SK-N-SH (cell line): ENCODE measurements at regions not wholly inside any gene's neighbourhood (a gene's known extent, or its start where the extent isn't known, plus 50 kb on each side); places are given as distances from the start of the nearest gene placed in this dataset.

Experiments
- CTCF ChIA-PET: fragments of 300-600, 350-600 bp; formaldehyde crosslinking; extraction: SDS; loops from one replicate; lab custom pipeline; 2021; lab: Yijun Ruan, JAX
- POLR2A ChIA-PET: fragments of 350-600 bp; sonication (Branson Sonifier 250); formaldehyde crosslinking; extraction: SDS; loops from one replicate; lab custom pipeline; 2020; ENCODE audit warnings: antibody characterized with exemption, inconsistent platforms; lab: Yijun Ruan, JAX
- DNase-seq: peaks from one replicate; pipeline ENCODE4 v3.0.0; 2012
- H2AFZ ChIP-seq: fragments of 200-600 bp; sonication (generic); 2 replicates; pipeline ENCODE4 v1.8.1; 2016; ENCODE audit warnings: antibody characterized with exemption, mild to moderate bottlenecking, low read depth
- H3F3A ChIP-seq: fragments of 200-600 bp; sonication (generic); replicated peaks from 2 replicates; pipeline ENCODE3; 2016; ENCODE audit warnings: antibody characterized with exemption, mild to moderate bottlenecking; ENCODE audit not compliant: insufficient read depth
- H3K27ac ChIP-seq, 2 experiments: fragments of 200-500 bp in 1 of 2; fragments of 200-600 bp in 1 of 2; sonication (Bioruptor generic) in 1 of 2; sonication (generic), shearing (Covaris generic) in 1 of 2; 2 replicates each; pipeline versions ENCODE4 v1.5.1 to v1.6.1; 2014 to 2016; ENCODE audit warnings: low read depth in 2 of 2, inconsistent platforms in 1 of 2, low read length in 1 of 2, mild to moderate bottlenecking in 1 of 2, mixed read lengths in 1 of 2
- H3K27me3 ChIP-seq: fragments of 200-600 bp; sonication (generic), shearing (Covaris generic); 2 replicates; pipeline ENCODE4 v1.6.1; 2016; ENCODE audit warnings: mixed run types; ENCODE audit not compliant: insufficient read depth
- H3K36me3 ChIP-seq, 2 experiments: fragments of 200-500 bp in 1 of 2; fragments of 200-600 bp in 1 of 2; sonication (Bioruptor generic) in 1 of 2; sonication (generic) in 1 of 2; replicated peaks in 1 of 2; 2 replicates each; pipeline versions ENCODE3 to v1.5.1; 2014 to 2016; ENCODE audit warnings: low read length in 1 of 2, mild to moderate bottlenecking in 1 of 2; ENCODE audit not compliant: insufficient read depth in 2 of 2, control insufficient read depth in 1 of 2
- H3K4me1 ChIP-seq, 2 experiments: fragments of 200-500 bp in 1 of 2; fragments of 200-600 bp in 1 of 2; sonication (Bioruptor generic) in 1 of 2; sonication (generic), shearing (Covaris generic) in 1 of 2; 2 replicates each; pipeline versions ENCODE4 v1.5.1 to v1.6.1; 2014 to 2016; ENCODE audit warnings: low read depth in 1 of 2, low read length in 1 of 2, mixed run types in 1 of 2; ENCODE audit not compliant: insufficient read depth in 2 of 2, control insufficient read depth in 1 of 2
- H3K4me2 ChIP-seq: fragments of 200-600 bp; sonication (generic), shearing (Covaris generic); 2 replicates; pipeline ENCODE4 v1.6.1; 2017; ENCODE audit warnings: mixed run types
- H3K4me3 ChIP-seq, 2 experiments: fragments of 200-500 bp in 1 of 2; fragments of 200-600 bp in 1 of 2; sonication (Bioruptor generic) in 1 of 2; sonication (generic), shearing (Covaris generic) in 1 of 2; 2 replicates each; pipeline versions ENCODE4 v1.5.1 to v1.8.1; 2014 to 2016; ENCODE audit warnings: low read depth in 2 of 2, inconsistent platforms in 1 of 2, low read length in 1 of 2, mild to moderate bottlenecking in 1 of 2, mixed read lengths in 1 of 2, moderate library complexity in 1 of 2
- H3K79me2 ChIP-seq: fragments of 200-600 bp; sonication (generic); 2 replicates; pipeline ENCODE4 v1.8.1; 2017; ENCODE audit warnings: mild to moderate bottlenecking; ENCODE audit not compliant: insufficient read depth
- H3K9ac ChIP-seq: fragments of 200-600 bp; sonication (generic); 2 replicates; pipeline ENCODE4 v1.6.1; 2017; ENCODE audit warnings: mixed run types
- H3K9me2 ChIP-seq: fragments of 200-600 bp; sonication (generic); 2 replicates; pipeline ENCODE4 v1.6.1; 2017; ENCODE audit warnings: mixed run types
- H3K9me3 ChIP-seq: fragments of 200-600 bp; sonication (generic); 2 replicates; pipeline ENCODE4 v1.6.1; 2017; ENCODE audit warnings: mixed run types, mild to moderate bottlenecking, moderate library complexity
- H4K20me1 ChIP-seq: fragments of 200-600 bp; sonication (generic); 2 replicates; pipeline ENCODE4 v1.6.1; 2017; ENCODE audit warnings: mild to moderate bottlenecking, mixed run types; ENCODE audit not compliant: insufficient read depth
- ELF1 ChIP-seq: IDR thresholded peaks from 2 replicates; pipeline ENCODE4 v1.4.0; 2012
- FOSL2 ChIP-seq: IDR thresholded peaks from 2 replicates; pipeline ENCODE4 v1.4.0; 2012; ENCODE audit warnings: low read depth, mild to moderate bottlenecking, moderate library complexity, borderline replicate concordance
- GABPA ChIP-seq: IDR thresholded peaks from 2 replicates; pipeline ENCODE4 v1.4.0; 2012; ENCODE audit warnings: low read depth, mild to moderate bottlenecking
- GATA2 ChIP-seq: sonication (generic); formaldehyde crosslinking; IDR thresholded peaks from 2 replicates; pipeline ENCODE4 v1.5.0; 2020; ENCODE audit warnings: mild to moderate bottlenecking, missing genetic modification reagents
- IRF3 ChIP-seq: fragments of 150-350 bp; IDR thresholded peaks from 2 replicates; pipeline ENCODE4 v1.6.1; 2016; ENCODE audit warnings: mild to moderate bottlenecking, low read depth, low read length
- JUND ChIP-seq: IDR thresholded peaks from 2 replicates; pipeline ENCODE4 v1.4.0; 2012
- MXI1 ChIP-seq: IDR thresholded peaks from 2 replicates; pipeline ENCODE4 v1.6.1; 2012; ENCODE audit warnings: mild to moderate bottlenecking, low read depth, low read length, improper control_type of control experiment
- NFIC ChIP-seq: IDR thresholded peaks from 2 replicates; pipeline ENCODE4 v1.4.0; 2012; ENCODE audit warnings: borderline replicate concordance
- POLR2AphosphoS5 ChIP-seq: IDR thresholded peaks from 2 replicates; pipeline ENCODE4 v1.6.1; 2012; ENCODE audit warnings: low read depth, low read length
- RAD21 ChIP-seq: IDR thresholded peaks from 2 replicates; pipeline ENCODE4 v1.6.1; 2012; ENCODE audit warnings: mild to moderate bottlenecking, low read length
- RCOR1 ChIP-seq: fragments of 150-350 bp; IDR thresholded peaks from 2 replicates; pipeline ENCODE4 v1.6.1; 2017; ENCODE audit warnings: antibody characterized with exemption, low read length
- RFX5 ChIP-seq: IDR thresholded peaks from 2 replicates; pipeline ENCODE4 v1.6.1; 2012; ENCODE audit warnings: mild to moderate bottlenecking, improper control_type of control experiment, low read length
- RXRA ChIP-seq: IDR thresholded peaks from 2 replicates; pipeline ENCODE4 v1.4.0; 2012; ENCODE audit warnings: low read depth, mild to moderate bottlenecking, borderline replicate concordance
- SMC3 ChIP-seq: IDR thresholded peaks from 2 replicates; pipeline ENCODE4 v1.6.1; 2012; ENCODE audit warnings: low read depth, low read length, improper control_type of control experiment
- TAF1 ChIP-seq: IDR thresholded peaks from 2 replicates; pipeline ENCODE4 v1.6.1; 2012; ENCODE audit warnings: low read depth, mild to moderate bottlenecking, low read length, moderate library complexity, borderline replicate concordance
- TCF12 ChIP-seq: IDR thresholded peaks from 2 replicates; pipeline ENCODE4 v1.4.0; 2012
- USF2 ChIP-seq: fragments of 150-350 bp; IDR thresholded peaks from 2 replicates; pipeline ENCODE4 v1.6.1; 2017; ENCODE audit warnings: antibody characterized with exemption, low read length, low read depth, borderline replicate concordance
- WGBS: methylation state at CpG from one replicate; pipeline ENCODE4 v1.1.6; 2017; ENCODE audit warnings: low lambda C conversion rate; 5-methylcytosine and 5-hydroxymethylcytosine counted together
- TF ChIP-seq, protein P1 (sequence below): IDR thresholded peaks from 2 replicates; pipeline ENCODE4 v1.4.0; 2012; ENCODE audit warnings: low read depth, borderline replicate concordance
- TF ChIP-seq, protein P2 (sequence below): fragments of 200-600 bp; sonication (generic); IDR thresholded peaks from 2 replicates; pipeline ENCODE4 v1.6.1; 2017; ENCODE audit warnings: antibody characterized with exemption, mild to moderate bottlenecking, moderate library complexity
- TF ChIP-seq, protein P3 (sequence below): IDR thresholded peaks from 2 replicates; pipeline ENCODE4 v1.6.1; 2012; ENCODE audit warnings: mild to moderate bottlenecking, low read depth, low read length, moderate library complexity

DNA sequence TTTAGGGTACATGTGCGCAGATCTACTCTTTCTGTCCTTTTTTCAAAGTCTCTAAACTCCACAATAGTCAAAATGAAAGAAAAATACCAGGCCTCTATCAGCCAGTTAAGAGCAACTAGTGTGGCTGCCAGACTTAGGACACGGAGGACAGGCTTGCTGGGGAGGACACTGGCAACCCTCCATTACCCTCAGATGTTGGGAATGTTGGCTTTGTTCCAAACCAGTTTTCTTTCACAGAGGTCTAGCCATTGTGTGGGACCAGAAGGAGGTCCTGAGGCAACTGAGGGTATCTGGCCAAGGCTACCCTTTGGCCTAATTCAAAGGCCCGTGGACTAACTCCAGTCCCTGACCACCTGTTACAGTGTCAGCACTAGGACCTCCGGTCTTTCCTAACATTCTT, 51.2 kb upstream of the MED9 start (continued):
- TF ChIP-seq, protein P1, sequence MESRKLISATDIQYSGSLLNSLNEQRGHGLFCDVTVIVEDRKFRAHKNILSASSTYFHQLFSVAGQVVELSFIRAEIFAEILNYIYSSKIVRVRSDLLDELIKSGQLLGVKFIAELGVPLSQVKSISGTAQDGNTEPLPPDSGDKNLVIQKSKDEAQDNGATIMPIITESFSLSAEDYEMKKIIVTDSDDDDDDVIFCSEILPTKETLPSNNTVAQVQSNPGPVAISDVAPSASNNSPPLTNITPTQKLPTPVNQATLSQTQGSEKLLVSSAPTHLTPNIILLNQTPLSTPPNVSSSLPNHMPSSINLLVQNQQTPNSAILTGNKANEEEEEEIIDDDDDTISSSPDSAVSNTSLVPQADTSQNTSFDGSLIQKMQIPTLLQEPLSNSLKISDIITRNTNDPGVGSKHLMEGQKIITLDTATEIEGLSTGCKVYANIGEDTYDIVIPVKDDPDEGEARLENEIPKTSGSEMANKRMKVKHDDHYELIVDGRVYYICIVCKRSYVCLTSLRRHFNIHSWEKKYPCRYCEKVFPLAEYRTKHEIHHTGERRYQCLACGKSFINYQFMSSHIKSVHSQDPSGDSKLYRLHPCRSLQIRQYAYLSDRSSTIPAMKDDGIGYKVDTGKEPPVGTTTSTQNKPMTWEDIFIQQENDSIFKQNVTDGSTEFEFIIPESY: no peak
- TF ChIP-seq ELF1 (no peak), GABPA (no peak), RAD21 (no peak)

DNA sequence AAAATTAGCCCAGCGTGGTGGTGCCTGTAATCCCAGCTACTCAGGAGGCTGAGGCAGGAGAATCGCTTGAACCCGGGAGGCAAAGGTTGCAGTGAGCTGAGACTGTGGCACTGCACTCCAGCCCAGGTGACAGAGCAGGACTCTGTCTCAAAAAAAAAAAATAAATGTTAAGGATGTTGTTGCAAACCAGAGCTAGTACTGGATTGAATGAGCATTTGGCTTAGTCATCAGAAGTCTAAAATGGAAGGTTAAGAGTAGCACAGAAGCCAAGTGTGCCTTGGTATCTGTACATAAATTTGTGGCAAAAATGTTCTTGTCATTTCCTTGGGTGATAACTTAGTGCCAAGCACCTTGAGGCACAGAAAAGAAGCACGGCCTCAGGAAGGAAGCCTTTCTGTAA, 50.6 kb upstream of the MED9 start:
- H3K4me3 ChIP-seq: no peak overlapping the region
- no peaks in the 10 kb centered on the region for H3F3A ChIP-seq
- ChIA-PET CTCF (interaction anchor here (1.3 kb wide), 1 partner anchor 70 kb away, joined by 4 read pairs; no protein-coding TSS in a partner anchor), POLR2A (no interaction called here)
- no peak overlapping the region for H2AFZ ChIP-seq
- no peaks in the 10 kb centered on the region for H3K9me2 ChIP-seq
- WGBS: 64% methylated on average over 4 of the region's 4 CpGs
- no peaks in the 10 kb centered on the region for H3K79me2 ChIP-seq
- TF ChIP-seq NFIC (no peak), GABPA (no peak), SMC3 (no peak), FOSL2 (no peak), TAF1 (no peak), POLR2AphosphoS5 (no peak), JUND (no peak), RXRA (no peak), IRF3 (no peak), GATA2 (CRISPR knock-in tag) (no peak), TCF12 (no peak), RAD21 (no peak), RFX5 (no peak), MXI1 (no peak), USF2 (no peak), RCOR1 (no peak)
- TF ChIP-seq, protein P2, sequence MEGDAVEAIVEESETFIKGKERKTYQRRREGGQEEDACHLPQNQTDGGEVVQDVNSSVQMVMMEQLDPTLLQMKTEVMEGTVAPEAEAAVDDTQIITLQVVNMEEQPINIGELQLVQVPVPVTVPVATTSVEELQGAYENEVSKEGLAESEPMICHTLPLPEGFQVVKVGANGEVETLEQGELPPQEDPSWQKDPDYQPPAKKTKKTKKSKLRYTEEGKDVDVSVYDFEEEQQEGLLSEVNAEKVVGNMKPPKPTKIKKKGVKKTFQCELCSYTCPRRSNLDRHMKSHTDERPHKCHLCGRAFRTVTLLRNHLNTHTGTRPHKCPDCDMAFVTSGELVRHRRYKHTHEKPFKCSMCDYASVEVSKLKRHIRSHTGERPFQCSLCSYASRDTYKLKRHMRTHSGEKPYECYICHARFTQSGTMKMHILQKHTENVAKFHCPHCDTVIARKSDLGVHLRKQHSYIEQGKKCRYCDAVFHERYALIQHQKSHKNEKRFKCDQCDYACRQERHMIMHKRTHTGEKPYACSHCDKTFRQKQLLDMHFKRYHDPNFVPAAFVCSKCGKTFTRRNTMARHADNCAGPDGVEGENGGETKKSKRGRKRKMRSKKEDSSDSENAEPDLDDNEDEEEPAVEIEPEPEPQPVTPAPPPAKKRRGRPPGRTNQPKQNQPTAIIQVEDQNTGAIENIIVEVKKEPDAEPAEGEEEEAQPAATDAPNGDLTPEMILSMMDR: no peak
- TF ChIP-seq, protein P1: no peak
- TF ChIP-seq, protein P3, sequence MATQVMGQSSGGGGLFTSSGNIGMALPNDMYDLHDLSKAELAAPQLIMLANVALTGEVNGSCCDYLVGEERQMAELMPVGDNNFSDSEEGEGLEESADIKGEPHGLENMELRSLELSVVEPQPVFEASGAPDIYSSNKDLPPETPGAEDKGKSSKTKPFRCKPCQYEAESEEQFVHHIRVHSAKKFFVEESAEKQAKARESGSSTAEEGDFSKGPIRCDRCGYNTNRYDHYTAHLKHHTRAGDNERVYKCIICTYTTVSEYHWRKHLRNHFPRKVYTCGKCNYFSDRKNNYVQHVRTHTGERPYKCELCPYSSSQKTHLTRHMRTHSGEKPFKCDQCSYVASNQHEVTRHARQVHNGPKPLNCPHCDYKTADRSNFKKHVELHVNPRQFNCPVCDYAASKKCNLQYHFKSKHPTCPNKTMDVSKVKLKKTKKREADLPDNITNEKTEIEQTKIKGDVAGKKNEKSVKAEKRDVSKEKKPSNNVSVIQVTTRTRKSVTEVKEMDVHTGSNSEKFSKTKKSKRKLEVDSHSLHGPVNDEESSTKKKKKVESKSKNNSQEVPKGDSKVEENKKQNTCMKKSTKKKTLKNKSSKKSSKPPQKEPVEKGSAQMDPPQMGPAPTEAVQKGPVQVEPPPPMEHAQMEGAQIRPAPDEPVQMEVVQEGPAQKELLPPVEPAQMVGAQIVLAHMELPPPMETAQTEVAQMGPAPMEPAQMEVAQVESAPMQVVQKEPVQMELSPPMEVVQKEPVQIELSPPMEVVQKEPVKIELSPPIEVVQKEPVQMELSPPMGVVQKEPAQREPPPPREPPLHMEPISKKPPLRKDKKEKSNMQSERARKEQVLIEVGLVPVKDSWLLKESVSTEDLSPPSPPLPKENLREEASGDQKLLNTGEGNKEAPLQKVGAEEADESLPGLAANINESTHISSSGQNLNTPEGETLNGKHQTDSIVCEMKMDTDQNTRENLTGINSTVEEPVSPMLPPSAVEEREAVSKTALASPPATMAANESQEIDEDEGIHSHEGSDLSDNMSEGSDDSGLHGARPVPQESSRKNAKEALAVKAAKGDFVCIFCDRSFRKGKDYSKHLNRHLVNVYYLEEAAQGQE: no peak
- no peak overlapping the region for H3K9ac ChIP-seq
- H3K27ac ChIP-seq: no peak overlapping the region
- DNase-seq: no peak
- no peaks in the 10 kb centered on the region for H4K20me1 ChIP-seq
- no peaks in the 10 kb centered on the region for H3K4me1 ChIP-seq
- H3K36me3 ChIP-seq: no peaks in the 10 kb centered on the region
- no peak overlapping the region for H3K4me2 ChIP-seq
- no peaks in the 10 kb centered on the region for H3K27me3 ChIP-seq
- H3K9me3 ChIP-seq: no peaks in the 10 kb centered on the region
